Activated CD4-positive, alpha-beta T cell treated with anti-CD3 and anti-CD28 coated beads, Interleukin-2, amount 50 U/mL, for 1 hour (primary cell): ENCODE measurements at regions not wholly inside any gene's neighbourhood (a gene's known extent, or its start where the extent isn't known, plus 50 kb on each side); places are given as distances from the start of the nearest gene placed in this dataset.
"Not testable (repeated sequence)": the region's sequence is repeated elsewhere in the genome, so short reads cannot be mapped to it uniquely, and the experiment has no call there.

Source experiments
- DNase-seq: peaks from one replicate; pipeline ENCODE4 v3.0.0-alpha.2; 2020

GRCh38 chr16:73131156-73131862, 83.4 kb upstream of the ZFHX3 start:
- DNase-seq = no peak

- no peak for DNase-seq
Observed at GRCh38 chr16:73129455-73129854, 81.5 kb upstream of the ZFHX3 start.

- no peak for DNase-seq
Observed at GRCh38 chr16:73126525-73126853, 78.6 kb upstream of the ZFHX3 start.

- no peak for DNase-seq
Observed at GRCh38 chr16:73125850-73126524, 78.1 kb upstream of the ZFHX3 start.

- no peak for DNase-seq
Observed at GRCh38 chr16:73124665-73125375, 76.9 kb upstream of the ZFHX3 start.

- no peak for DNase-seq
Observed at GRCh38 chr16:73124097-73124652, 76.2 kb upstream of the ZFHX3 start.

- no peak for DNase-seq
Observed at GRCh38 chr16:73122604-73123391, 74.9 kb upstream of the ZFHX3 start.

- no peak for DNase-seq
Observed at GRCh38 chr16:73116576-73116975, 68.6 kb upstream of the ZFHX3 start.

- DNase-seq = no peak
Observed at GRCh38 chr16:73113336-73113735, 65.4 kb upstream of the ZFHX3 start.

GRCh38 chr16:73108195-73108963, 60.5 kb upstream of the ZFHX3 start:
- no peak for DNase-seq

GRCh38 chr16:73107371-73107770, 59.4 kb upstream of the ZFHX3 start:
- no peak for DNase-seq

GRCh38 chr16:73106329-73107034, 58.6 kb upstream of the ZFHX3 start:
- no peak for DNase-seq

- DNase-seq = no peak
Observed at GRCh38 chr16:73101568-73101967, 53.6 kb upstream of the ZFHX3 start.

GRCh38 chr16:73099601-73100000, 51.7 kb upstream of the ZFHX3 start:
- not testable (repeated sequence) for DNase-seq
